Ectodermal cell (in vitro differentiated cells): ENCODE measurements at regions not wholly inside any gene's neighbourhood (a gene's known extent, or its start where the extent isn't known, plus 50 kb on each side); places are given as distances from the start of the nearest gene placed in this dataset.
"Not testable (repeated sequence)": the region's sequence is repeated elsewhere in the genome, so short reads cannot be mapped to it uniquely, and the experiment has no call there.

Experiments
- H3K27ac ChIP-seq: 2 replicates; pipeline ENCODE4 v1.7.0; 2013; ENCODE audit warnings: mild to moderate bottlenecking, low read depth, low read length; ENCODE audit not compliant: insufficient read depth, poor library complexity, severe bottlenecking
- H3K27me3 ChIP-seq: 2 replicates; pipeline ENCODE4 v1.7.0; 2013; ENCODE audit warnings: mild to moderate bottlenecking, low read length; ENCODE audit not compliant: insufficient read depth, control insufficient read depth, poor library complexity, severe bottlenecking
- H3K36me3 ChIP-seq: one replicate; pipeline ENCODE4 v1.7.0; 2013; ENCODE audit warnings: low read length; ENCODE audit not compliant: control insufficient read depth, insufficient read depth
- H3K4me1 ChIP-seq: one replicate; pipeline ENCODE4 v1.7.0; 2013; ENCODE audit warnings: low read length; ENCODE audit not compliant: control insufficient read depth, insufficient read depth
- H3K4me3 ChIP-seq: 2 replicates; pipeline ENCODE4 v1.7.0; 2013; ENCODE audit warnings: low read depth, low read length, control low read depth; ENCODE audit not compliant: insufficient read depth
- H3K9me3 ChIP-seq: 2 replicates; pipeline ENCODE4 v1.7.0; 2013; ENCODE audit warnings: mild to moderate bottlenecking, low read length, moderate library complexity; ENCODE audit not compliant: control insufficient read depth
- WGBS, 2 experiments: methylation state at CpG; one replicate each; pipeline ENCODE4 v1.1.7; 2013; ENCODE audit warnings: missing lambda C conversion rate in 2 of 2; 5-methylcytosine and 5-hydroxymethylcytosine counted together

- Histone ChIP-seq H3K4me1 (no peaks in the 10 kb centered on the region), H3K36me3 (no peaks in the 10 kb centered on the region), H3K27me3 (no peaks in the 10 kb centered on the region), H3K4me3 (no peak overlapping the region), H3K27ac (no peak overlapping the region), H3K9me3 (no peaks in the 10 kb centered on the region)
- WGBS, 2 experiments, result 68 to 71% methylated on average over 3 of the region's 3 CpGs
These were observed 841.4 kb upstream of the LRATD1 start for GRCh38 chr2:13791019-13791547.

DNA sequence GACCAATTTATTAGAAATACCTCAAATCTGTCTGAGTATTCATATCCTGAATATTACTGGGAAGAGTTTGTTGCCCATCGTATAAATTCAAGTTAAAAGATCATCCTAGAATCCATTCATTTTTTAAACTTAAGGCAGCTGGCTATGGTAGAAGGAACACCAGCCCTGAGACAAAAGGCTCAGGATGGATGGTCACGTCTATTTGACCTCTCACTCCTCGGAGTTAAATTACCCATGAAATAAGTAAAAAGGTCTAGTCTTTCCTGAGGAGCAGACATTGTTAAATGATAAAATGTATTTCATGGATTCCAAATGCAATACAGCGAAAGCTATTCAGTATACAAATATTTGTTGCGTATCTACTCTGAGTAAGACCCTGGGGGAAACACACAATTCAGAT lies 826.0 kb upstream of the LRATD1 start:
- H3K9me3 ChIP-seq, result no peaks in the 10 kb centered on the region

GRCh38 chr2:13813236-13813635 lies 819.3 kb upstream of the LRATD1 start:
- no peaks in the 10 kb centered on the region for H3K9me3 ChIP-seq
- no peaks in the 10 kb centered on the region for H3K27me3 ChIP-seq
- H3K4me1 ChIP-seq, result no peaks in the 10 kb centered on the region
- WGBS, 2 experiments, result 78 to 100% methylated on average over 1 of the region's 4 CpGs
- H3K36me3 ChIP-seq, result no peaks in the 10 kb centered on the region
- H3K4me3 ChIP-seq, result no peak overlapping the region
- H3K27ac ChIP-seq, result no peak overlapping the region

More for the DNA sequence above, 826.0 kb upstream of the LRATD1 start:
- no peaks in the 10 kb centered on the region for H3K4me1 ChIP-seq
- H3K27ac ChIP-seq, result no peak overlapping the region
- WGBS, 2 experiments, result 93 to 97% methylated on average over 4 to 5 of the region's 5 CpGs
- no peak overlapping the region for H3K4me3 ChIP-seq
- no peaks in the 10 kb centered on the region for H3K27me3 ChIP-seq
- H3K36me3 ChIP-seq, result no peaks in the 10 kb centered on the region

GRCh38 chr2:13818002-13818401 lies 814.5 kb upstream of the LRATD1 start:
- Histone ChIP-seq H3K4me3 (no peak overlapping the region), H3K4me1 (no peaks in the 10 kb centered on the region), H3K36me3 (no peaks in the 10 kb centered on the region), H3K27ac (no peak overlapping the region), H3K9me3 (no peaks in the 10 kb centered on the region), H3K27me3 (no peaks in the 10 kb centered on the region)
- WGBS, 2 experiments, result 74 to 90% methylated on average over 4 of the region's 4 CpGs

GRCh38 chr2:13819896-13820295 lies 812.6 kb upstream of the LRATD1 start:
- 54 to 83% methylated on average over 1 of the region's 2 CpGs for WGBS, 2 experiments
- H3K4me1 ChIP-seq, result no peaks in the 10 kb centered on the region
- no peak overlapping the region for H3K27ac ChIP-seq
- H3K4me3 ChIP-seq, result no peak overlapping the region
- no peaks in the 10 kb centered on the region for H3K36me3 ChIP-seq
- no peaks in the 10 kb centered on the region for H3K9me3 ChIP-seq
- no peaks in the 10 kb centered on the region for H3K27me3 ChIP-seq

DNA sequence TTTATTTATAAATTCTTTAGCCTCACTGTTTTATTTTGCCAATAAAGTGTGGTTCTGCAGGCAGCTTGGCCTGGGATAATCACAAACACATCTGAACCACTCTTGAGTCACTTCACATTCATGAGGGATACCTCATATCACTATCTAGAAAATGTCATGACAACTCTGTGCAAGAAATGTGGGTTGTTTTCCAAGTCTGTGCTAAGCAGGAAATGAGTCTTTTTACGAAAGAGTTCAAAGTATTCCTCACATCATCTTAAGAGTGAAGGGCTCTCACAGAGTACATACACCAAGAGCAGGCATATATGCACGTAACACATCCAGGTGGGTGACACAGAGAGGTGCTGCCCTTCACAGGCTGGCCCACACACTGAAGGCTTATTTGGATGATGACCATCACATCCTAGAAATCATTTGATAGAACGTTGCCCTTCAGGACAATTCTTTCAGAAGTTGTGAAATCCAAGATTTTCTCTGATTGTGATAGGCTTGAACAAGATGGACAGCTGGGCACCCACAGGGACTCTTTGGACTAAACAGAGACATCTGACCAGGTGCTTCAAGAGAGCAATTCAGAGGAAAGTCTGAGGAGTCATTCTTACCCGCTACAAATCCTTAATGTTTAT lies 811.1 kb upstream of the LRATD1 start:
- no peaks in the 10 kb centered on the region for H3K9me3 ChIP-seq
- H3K36me3 ChIP-seq, result no peaks in the 10 kb centered on the region
- peaks cover 3% of the 10 kb centered on the region for H3K27me3 ChIP-seq
- H3K4me3 ChIP-seq, result no peak overlapping the region
- no peak overlapping the region for H3K27ac ChIP-seq
- 75 to 84% methylated on average over 3 of the region's 4 CpGs for whole genome bisulfite sequencing, 2 experiments
- H3K4me1 ChIP-seq, result no peaks in the 10 kb centered on the region

- 17 to 22% methylated on average over 2 of the region's 2 CpGs for WGBS, 2 experiments
These were observed 810.2 kb upstream of the LRATD1 start for GRCh38 chr2:13822365-13822764.

GRCh38 chr2:13826314-13826853 lies 806.1 kb upstream of the LRATD1 start:
- H3K4me1 ChIP-seq, result no peaks in the 10 kb centered on the region
- no peak overlapping the region for H3K4me3 ChIP-seq
- H3K36me3 ChIP-seq, result no peaks in the 10 kb centered on the region
- H3K27ac ChIP-seq, result no peak overlapping the region
- WGBS, 2 experiments, result 80 to 85% methylated on average over 5 of the region's 5 CpGs
- H3K9me3 ChIP-seq, result no peaks in the 10 kb centered on the region
- H3K27me3 ChIP-seq, result peaks cover 5% of the 10 kb centered on the region

More at GRCh38 chr2:13822365-13822764, 810.2 kb upstream of the LRATD1 start:
- Histone ChIP-seq H3K4me1 (no peaks in the 10 kb centered on the region), H3K9me3 (no peaks in the 10 kb centered on the region), H3K27ac (no peak overlapping the region), H3K4me3 (no peak overlapping the region), H3K36me3 (no peaks in the 10 kb centered on the region), H3K27me3 (peaks cover 5% of the 10 kb centered on the region)

DNA sequence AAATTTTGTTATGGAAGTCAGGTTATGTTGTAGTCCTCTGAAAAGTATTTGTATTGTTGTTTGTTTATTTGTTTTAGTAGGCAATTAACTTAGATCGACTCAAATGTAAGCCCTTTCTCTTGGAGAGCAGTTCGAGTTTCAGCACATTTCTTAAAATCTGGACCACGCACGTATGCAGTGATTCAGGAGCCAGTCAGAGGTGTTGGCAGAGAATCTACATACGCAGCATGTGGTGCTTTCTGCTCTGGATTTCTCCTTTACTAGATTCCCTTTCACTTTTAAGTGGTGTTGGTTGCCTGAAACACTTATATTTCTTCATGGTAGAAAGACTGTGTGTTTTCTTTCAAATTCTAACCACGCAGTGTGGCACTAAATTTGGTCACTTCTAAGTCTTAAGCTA lies 773.9 kb upstream of the LRATD1 start:
- Histone ChIP-seq H3K36me3 (no peaks in the 10 kb centered on the region), H3K4me3 (no peak overlapping the region), H3K27ac (no peak overlapping the region), H3K9me3 (no peaks in the 10 kb centered on the region), H3K4me1 (no peaks in the 10 kb centered on the region), H3K27me3 (no peaks in the 10 kb centered on the region)
- 74 to 81% methylated on average over 6 of the region's 6 CpGs for WGBS, 2 experiments

GRCh38 chr2:13868275-13868674 lies 764.2 kb upstream of the LRATD1 start:
- H3K27me3 ChIP-seq, H3K36me3 ChIP-seq, H3K9me3 ChIP-seq, H3K4me3 ChIP-seq, H3K27ac ChIP-seq, H3K4me1 ChIP-seq: not testable (repeated sequence)
